Femur (tissue), 1 donor: ENCODE measurements at regions not wholly inside any gene's neighbourhood (a gene's known extent, or its start where the extent isn't known, plus 50 kb on each side); places are given as distances from the start of the nearest gene placed in this dataset.

Source experiments
- DNase-seq: peaks from one replicate; pipeline ENCODE4 v3.0.0-alpha.2; 2017

DNA sequence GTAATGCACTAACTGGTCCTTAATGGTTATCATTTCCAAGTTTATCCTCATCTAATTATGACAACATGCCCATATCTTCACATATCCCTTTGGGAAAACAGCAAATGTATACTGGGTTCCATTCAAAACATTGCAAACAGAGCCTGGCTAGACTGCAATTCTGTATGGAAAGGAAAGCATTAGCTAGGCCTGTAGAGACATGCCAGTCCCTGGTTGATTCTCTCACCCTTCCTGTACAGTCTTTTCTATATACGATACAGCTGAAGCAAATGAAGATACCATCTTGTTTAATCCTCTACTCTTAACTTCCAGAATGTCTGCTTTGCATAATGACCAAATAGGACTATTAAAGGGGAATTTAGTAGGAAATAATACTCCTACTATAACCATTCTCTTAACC lies 294.4 kb upstream of the MC4R start:
- DNase-seq, result no peak

DNA sequence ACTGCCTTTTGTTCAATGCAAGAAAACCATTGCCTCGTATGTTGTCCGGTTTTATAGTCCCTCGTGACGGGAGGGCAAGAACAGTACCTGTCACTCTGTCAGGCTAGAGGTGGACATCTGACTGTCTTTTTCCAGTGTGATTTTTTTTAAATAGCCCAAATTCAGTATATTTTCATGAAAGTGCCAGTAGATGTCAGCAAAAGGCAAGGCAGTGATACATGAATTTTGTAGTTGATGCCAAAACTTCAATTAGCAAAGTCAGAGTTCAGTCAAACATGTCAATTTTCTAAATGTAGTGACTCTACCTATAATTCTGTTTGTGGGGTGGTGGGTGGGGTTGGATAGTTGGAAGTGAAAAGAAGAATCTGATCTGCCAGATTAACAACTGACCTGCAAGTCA lies 296.0 kb upstream of the MC4R start:
- no peak for DNase-seq

DNA sequence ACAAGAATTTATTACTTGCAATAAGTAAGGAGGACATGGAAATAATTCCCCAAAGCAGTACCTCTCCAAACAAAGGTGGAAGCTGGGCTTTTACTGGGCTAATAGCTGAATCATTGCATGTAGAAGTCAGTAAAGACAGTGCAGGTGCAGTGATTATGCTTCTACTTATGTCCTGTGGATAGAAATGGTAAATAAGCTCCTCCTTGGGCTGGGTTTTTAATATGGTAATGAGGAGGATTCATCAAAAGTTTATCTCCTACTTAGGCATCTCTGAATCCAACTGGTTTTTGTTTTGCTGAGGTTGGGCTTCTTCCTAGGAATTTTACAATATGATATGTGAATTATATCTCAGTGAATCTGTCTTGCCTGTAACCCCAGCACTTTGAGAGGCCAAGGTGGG lies 297.4 kb upstream of the MC4R start:
- DNase-seq, result no peak

DNA sequence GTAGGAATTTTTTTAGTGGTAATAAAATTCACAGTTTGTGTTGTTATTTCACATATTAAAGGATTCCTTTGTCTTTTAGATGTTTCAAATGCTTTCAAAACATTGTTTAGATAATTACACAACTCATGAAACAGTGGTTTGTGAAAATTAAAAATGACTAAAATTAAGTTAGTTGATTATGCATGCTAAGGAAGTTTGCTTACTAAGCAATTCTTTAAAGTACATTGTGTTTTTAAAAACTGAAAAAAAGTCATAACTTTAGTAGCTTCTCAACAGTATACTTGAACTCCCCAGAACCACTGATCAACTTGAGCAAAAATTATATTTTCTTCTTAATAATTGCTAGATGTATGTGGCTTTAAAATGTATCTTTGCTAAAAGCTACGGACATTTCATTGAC lies 298.4 kb upstream of the MC4R start:
- DNase-seq, result no peak

DNA sequence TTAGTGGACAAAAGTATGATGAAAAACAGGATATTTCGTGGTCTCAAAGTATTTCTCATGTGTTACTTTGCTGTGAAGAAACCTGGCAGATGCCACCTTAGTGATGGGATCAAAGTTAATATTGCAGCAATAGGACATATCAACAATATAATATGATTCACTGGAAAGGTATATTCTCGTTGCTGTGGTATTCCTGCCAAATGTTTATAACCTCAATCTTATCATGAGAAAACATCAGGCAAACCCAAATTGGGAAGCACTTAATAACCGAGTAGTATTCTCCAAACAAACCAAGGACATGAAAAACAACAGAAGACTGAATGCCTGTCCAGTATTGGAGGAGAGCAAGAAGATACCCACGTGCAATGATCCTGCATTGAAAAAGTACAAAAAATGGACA lies 302.6 kb upstream of the MC4R start:
- no peak for DNase-seq

DNA sequence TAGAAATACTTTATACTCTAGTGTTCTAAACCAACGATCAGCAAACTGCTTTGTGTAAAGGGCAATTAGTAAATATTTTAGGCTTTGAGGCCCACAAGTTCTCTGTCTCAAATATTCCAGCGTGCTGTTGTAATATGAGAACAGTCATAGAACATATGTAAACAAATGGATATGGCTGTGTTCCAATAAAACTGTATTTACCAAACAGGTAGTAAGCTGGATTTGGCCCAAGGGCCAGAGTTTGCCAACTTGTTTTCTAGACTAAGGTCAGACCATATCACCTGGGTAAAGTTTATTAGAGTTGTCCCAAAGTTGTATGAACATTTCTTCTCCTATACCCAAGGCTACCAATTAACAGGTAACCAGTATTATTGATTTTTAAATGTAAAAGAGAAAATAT lies 303.2 kb upstream of the MC4R start:
- no peak for DNase-seq

DNA sequence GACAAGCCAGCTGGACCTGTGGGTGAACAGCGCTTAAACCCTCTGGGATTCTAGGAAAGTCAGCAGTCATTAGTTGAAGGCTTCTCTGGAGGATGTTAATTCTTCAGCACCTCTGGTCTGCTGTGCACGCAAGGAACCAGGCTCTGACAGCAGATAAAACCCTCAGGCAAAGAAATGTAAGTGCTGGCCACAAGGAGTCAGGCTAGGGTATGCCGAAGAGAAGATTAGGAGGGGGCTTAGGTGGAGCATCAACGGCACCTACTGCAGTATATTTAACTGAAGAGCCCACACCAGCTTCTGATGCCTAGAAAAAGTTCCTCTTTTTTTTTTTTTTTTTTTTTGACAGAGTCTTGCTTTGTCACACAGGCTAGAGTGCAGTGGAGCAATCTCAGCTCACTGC lies 304.2 kb upstream of the MC4R start:
- DNase-seq, result no peak

DNA sequence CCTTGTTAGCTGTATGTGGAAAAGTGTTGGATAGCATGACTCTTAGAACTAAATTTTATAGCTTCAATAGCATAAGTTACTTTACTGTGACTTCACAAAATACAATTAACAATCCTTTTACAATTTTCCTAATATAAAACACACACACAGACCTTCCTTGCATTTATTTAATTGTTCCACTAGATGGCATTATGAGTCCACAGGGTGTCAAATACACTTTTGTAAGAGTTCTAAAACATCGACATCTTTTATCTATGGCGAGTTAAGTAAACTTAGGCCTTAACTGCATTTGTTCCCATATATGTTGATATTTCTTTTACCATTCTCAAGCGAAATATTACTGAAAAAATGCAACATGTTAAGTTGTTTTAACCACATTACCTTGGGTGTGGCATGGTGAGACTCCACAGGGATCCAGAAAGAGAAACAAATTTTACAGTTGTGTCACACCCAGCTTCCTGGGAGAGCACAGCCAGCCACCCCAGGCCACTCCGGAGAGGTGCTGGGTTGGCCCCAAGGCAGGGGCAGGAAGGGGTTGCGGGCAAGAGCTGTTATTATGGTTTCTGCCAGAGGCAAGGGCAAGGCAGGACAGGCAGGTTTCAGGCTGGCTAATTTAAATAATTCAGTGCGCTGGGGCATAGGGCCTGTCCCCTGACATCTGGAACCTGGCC lies 312.4 kb upstream of the MC4R start:
- DNase-seq, result no peak

DNA sequence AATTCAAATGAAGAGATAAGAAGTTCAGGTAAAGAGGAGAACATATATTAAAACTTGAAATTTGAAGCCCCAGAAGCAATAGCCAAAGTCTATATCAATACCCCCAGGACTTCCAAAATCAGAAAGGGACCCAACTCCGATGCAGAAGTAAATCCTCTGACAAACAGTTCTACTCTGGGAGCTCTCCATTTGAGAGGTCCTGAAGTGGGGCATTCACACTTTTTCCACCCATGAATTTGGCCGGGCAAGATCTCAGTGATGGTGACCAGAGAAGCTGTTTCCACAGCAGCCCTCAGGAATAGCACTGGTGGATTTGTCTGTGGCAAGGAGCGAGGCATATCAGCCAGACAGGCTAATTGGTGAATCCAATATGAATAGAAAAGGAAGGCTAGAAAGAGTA lies 313.6 kb upstream of the MC4R start:
- no peak for DNase-seq

DNA sequence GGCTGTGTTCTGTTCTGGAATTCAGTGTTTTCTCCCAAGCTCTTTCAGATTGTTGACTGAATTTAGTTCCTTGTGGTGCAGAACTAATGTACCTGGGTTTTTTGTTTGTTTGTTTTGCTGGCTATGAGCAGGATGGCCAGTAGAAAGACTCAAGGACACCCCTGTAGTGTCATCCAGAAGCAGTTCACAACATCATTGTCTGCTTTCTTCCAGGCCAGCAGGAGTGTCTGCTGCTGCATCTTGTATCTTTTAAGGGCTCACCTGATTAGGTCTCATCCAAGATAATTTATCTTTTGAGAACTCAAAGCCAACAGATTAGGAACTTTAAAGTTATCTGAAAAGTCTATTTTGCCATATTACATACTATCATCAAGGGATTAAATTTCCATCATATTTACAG lies 318.5 kb upstream of the MC4R start:
- DNase-seq, result no peak

DNA sequence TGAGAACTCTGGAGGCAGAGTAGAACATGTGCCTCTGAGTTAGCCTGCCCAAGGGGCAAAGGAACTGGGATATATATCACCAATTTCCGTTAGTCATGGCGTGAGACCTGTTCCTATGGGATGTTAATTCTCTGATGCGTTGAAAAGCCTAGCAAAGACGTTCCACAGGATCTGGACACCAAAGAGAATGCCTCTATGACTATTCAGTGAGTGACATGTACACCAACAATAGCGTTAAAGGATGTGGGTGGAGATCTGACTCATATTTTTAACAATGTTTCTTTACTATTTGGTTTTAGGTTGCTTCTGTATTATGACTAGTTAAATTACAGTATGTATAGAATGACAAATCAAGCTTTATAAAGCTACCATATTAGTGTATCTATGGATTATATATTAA lies 320.9 kb upstream of the MC4R start:
- DNase-seq, result no peak

DNA sequence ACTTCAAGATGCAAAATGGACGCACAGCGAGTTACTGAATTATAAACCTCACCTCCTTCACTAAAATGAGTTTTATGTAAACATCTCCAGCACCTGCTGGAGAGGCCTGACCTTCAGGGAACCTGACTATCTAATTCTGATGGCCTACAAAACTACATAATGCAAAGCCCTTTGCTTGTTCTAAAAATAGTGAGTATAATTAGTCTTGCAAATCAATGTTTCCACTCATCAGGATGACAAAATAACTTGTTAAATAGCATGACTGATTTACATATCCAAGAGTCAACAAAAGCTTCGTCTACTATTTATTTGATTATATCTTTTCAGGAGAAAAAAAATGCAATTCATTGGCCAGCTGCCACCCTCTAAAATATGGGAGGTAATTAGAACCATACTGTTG lies 326.3 kb upstream of the MC4R start:
- DNase-seq, result no peak

DNA sequence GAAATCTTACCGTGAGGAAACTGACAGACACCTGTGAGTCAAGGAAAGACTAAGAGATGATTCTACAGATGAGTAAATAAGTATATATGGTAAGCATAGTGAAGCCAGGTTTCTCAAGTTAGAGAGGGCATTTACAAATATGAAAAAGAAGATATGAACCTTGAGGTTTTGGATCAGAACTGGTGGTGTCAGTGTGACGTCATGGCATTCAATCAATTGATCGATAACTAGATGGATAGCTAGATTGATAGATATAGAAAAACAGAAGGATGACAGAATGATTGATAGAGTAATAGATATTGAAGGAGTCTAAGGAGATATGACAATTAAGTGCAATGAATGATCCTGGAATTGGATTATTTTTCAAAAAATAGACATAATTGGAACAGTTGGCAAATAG lies 350.2 kb upstream of the MC4R start:
- no peak for DNase-seq

DNA sequence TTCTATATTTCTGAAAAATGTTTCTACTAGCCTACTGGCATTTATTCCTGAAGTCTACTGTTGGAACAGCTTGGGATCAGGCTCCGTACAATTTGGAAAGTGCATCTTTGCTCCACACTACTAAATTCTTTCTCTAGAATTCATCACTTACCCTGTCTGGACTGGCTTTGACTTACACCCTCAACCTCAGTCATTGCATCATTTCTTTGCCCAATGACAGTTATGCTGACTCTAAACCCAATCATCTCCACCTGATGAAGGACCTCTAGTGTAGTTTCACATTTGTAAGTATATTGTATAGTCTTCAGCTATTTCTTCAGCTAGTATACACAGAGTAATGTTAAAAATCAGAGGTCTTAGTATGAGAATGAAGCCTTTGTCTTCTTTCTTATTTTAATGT lies 359.6 kb upstream of the MC4R start:
- no peak for DNase-seq

DNA sequence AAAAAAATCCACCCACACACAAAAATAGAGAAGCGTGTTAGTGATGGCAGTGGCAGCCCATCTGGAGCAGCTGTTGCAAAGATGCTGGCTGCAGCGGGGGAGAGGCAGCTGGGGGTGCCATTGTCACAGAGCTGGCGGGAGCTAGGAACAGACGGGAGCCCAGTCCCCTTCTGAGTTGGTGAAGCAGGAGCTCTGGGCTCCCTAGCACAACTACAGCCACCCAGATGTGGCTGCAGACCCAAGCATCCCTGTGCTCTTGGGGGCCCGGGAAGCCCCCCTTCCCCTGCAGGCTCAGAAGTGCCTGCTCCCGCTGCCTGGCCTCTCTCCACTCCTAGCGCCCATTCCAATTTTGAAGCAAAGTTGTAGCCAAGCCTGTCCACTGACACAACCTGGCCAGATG lies 366.6 kb upstream of the MC4R start:
- DNase-seq, result no peak

DNA sequence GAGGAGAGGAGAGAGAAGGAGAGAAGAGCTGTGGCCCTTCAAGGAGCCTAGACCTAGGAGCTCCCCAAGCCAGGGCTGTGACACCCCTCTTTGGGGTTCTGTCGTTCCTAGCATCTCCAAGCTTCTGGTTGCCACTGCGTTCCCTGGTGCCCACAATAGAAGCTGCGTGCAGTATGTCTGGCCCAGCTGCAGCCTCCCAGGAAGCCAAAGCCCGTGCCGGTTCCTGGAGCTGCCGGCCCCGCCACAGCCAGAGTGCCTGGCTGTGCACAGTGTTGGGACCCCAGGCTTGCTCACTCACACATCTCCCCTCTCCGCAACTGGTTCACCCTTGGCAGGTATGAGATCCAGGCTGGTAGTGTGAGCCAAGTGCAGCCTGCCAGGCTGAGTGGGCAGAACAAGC lies 367.7 kb upstream of the MC4R start:
- DNase-seq, result no peak

DNA sequence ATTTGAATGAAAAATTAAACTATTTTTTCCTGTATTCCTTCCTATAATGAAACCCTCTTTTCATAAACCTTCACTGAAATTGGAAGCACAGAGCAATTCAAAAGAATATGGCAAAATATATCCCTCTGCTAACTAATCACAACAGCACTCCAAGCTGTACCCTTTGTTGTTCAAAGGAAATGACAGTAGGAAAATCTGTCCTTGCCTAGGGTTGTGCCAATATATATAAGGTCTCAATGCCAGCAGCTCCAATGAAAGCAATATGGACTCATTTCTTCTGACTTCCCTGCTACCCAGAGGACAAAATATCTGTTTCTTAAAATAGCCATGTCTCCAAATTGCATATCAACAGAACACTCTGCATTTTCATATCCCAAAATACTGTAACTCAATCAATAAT lies 373.9 kb upstream of the MC4R start:
- no peak for DNase-seq

DNA sequence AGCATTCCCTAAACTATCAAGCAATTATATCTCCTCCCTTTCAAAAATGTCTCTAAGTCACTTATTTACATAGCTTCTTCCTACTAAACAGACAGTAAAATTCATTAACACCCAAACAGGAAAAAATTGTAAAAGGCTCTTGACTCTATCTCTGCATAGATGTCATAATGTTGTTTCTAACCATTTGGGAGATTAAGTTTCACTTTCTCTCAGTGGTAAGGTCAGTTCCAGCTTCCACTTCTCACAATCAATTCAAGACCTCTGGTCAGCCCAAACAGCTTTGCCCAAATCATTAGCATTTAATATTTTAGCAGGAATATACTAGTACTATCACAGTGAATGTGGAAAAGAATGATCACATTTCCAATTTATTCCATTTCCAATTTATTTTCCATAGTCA lies 374.3 kb upstream of the MC4R start:
- DNase-seq, result no peak

DNA sequence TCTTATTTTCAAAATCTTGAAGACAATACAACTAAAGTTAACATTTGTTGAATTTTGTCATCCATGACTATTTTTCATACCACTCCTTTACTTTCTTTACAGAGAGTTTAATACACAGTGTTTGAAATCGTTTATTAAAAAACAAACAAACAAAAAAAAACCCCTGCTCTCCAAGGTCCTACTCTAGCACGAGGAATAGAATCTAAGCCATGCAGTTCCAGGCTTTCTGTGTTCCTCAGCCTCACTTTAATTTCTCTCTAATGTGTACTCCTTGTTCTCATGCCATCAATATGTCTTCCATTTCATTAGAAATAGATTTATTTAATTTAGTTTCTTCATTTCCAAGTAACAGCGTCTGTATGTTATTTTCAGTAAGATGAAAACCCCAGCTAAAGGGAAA lies 381.2 kb upstream of the MC4R start:
- no peak for DNase-seq

DNA sequence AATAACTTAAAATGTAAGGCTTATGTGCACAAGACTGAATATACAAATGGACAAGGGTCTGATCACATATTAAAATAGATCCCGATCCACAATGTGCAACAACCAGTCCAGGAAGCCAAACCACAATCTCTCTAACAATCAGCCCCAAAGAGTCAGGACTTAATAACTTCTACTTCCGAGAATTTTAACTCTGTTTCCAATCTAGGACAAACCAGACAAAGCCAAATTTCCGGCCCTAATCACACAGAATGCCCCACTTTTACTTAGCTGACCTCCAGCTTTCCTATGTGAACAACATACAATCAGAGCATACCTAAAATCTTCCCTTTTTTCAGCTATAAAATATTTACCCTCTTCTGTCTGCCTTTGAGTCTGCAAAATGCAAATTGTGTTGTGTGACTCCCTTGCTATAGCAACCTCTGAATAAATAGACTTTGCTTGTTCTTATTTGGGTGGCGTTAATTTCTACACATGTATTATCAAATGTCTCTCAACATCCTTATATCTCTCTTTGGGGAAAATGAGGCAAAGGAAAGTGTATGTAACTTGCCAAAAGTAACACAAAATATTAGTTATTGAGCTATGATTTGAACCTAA lies 381.9 kb upstream of the MC4R start:
- DNase-seq, result no peak

DNA sequence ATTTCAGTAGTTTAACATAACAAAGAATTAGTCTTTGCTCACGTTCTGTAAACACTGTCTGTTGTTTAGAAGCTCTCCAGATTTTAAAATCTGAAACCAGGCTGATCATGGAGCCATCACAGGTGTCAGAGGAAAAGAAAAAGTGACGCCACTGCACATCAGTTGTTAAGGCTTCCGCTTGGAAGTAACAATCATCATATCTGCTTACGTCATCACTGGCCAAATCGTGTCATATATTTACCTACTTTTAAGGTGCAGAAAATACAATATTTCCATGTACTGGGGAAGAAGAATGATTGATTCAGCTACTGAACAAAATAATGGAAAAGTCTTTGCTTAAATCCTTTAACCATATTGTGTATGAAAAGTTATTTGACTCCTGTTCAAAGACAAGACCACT lies 382.6 kb upstream of the MC4R start:
- DNase-seq, result no peak

DNA sequence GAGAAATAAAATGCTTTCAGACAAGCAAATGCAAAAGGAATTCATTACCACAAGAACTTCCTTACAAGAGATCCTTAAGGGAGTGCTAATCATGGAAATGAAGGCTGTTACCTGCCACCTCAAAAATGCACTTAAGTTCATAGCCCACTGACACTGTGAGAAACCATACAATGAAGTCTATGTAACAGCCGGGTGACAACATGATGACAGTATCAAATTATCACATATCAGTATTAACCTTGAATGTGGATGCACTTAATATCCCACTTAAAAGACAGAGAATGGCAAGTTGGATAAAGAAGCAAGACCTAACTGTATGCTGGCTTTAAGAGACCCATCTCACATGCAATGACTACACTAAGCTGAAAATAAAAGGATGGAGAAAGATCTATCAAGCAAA lies 403.4 kb upstream of the MC4R start:
- DNase-seq, result no peak

DNA sequence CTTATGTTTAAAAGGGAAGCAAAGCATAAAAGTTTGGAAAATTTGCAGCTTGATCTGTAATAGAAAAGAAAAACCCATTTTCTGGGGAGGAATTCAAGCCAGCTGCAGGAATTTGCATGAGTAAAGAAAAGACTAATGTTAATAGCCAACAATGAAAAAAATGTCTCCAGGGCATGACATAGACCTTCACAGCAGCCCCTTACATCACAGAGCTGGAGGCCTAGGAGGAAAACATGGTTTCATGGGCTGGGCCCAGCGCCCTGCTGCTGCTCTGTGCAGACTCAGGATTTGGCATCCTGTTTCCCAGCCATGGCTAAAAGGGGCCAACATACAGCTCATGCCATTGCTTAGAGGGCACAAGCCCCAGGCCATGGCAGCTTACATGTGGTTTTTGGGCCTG lies 411.6 kb upstream of the MC4R start:
- DNase-seq, result no peak

DNA sequence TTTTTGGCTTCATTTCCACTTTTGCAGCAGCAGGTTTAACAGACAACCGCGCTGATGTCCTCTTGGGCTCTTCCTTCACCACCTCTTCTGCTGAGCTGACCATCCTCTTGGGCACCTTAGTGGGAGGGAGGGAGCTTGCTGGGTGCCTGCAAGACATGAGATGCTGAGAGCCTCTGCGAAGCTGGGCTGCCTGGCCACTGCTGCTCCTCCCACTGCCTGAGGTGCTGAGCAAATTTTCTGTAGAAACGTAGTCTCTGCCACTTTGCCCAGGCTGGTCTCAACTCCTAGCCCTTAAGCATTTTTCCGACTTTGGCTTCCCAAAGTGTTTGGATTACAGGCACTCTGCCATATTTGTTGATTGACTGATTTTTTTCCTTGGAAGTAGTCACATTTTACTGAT lies 422.2 kb upstream of the MC4R start:
- no peak for DNase-seq

DNA sequence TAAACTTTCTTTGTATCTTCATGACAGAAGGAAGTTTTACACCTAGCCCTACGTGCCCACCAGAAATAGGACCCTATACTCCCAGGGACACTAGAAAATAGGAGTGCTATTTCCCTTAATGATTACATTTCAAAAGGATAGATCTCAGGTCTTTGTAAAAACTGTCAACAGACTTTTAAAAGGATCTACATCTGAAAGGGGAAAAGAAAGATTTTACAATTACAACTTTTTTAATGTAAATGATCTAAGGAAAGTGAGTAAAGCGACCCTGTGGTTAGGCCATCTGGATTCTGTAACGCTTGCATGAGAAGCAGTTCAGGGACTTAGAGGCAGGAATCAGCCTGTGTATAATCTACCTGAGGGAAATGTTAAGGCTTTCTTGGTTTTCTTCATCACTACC lies 431.8 kb upstream of the MC4R start:
- no peak for DNase-seq

DNA sequence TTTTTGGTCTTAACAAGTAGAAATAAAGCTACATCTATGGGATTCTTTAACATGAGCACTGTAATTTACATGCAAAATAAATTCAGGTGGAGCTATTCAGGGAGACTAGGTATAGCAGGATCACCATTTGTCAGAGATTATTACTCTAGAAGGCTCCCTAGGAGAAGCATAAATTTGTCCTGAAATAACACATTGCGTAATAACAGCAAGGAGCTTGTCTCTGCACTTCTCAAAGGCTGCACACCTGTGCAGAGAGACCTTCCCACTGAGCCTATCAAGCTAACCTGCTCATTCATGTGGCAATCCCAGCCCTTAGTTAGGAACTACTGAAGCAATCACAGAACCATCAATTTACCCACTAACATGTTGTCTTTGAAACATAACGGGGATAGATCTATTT lies 437.4 kb upstream of the MC4R start:
- no peak for DNase-seq
